ENCODE measurements at regions not wholly inside any gene's neighbourhood (a gene's known extent, or its start where the extent isn't known, plus 50 kb on each side); places are given as distances from the start of the nearest gene placed in this dataset.
"Not testable (repeated sequence)": the region's sequence is repeated elsewhere in the genome, so short reads cannot be mapped to it uniquely, and the experiment has no call there.

- H3K4me2 ChIP-seq, result no peak overlapping the region
- no peaks in the 10 kb centered on the region for H3K4me1 ChIP-seq
- H3K9me3 ChIP-seq (replicated peaks in 1 of 11), result peaks cover 0 to 7% (median 0%) of the 10 kb centered on the region in 11 experiments; a peak in 1 of 22 replicates
- no peaks in the 10 kb centered on the region for H4K20me1 ChIP-seq
- no peak overlapping the region for H3K9ac ChIP-seq
- no peak overlapping the region for H3K27ac ChIP-seq
- no peak for TF ChIP-seq Cebpa-rat (IDR thresholded peaks at IDR 0.05)
- no peaks in the 10 kb centered on the region for H3K27me3 ChIP-seq
- H3K36me3 ChIP-seq, result no peaks in the 10 kb centered on the region
- H3K4me3 ChIP-seq, result no peak overlapping the region
Observed at GRCh38 chr6:164741938-164742451, 567.4 kb downstream of the C6orf118 start.

DNA sequence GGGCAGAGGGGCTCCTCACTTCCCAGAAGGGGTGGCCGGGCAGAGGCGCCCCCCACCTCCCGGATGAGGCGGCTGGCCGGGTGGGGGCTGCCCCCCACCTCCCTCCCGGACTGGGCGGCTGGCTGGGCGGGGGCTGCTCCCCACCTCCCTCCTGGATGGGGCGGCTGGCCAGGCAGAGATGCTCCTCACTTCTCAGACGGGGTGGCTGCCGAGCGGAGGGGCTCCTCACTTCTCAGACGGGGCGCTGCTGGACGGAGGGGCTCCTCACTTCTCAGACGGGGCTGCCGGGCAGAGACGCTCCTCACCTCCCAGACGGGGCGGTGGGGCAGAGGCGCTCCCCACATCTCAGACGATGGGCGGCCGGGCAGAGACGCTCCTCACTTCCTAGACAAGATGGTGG, 573.3 kb downstream of the C6orf118 start:
- not testable (repeated sequence) for H4K20me1 ChIP-seq, H3K9ac ChIP-seq, H3K4me3 ChIP-seq, H3K4me1 ChIP-seq, H3K27me3 ChIP-seq, H3K27ac ChIP-seq, H3K36me3 ChIP-seq, H3K4me2 ChIP-seq
- H3K9me3 ChIP-seq (replicated peaks in 1 of 11), result peaks cover 0 to 16% (median 9%) of the 10 kb centered on the region in 11 experiments; a peak in 14 of 22 replicates

GRCh38 chr6:164731539-164731938, 577.9 kb downstream of the C6orf118 start:
- H3K36me3 ChIP-seq, result no peaks in the 10 kb centered on the region
- H3K4me3 ChIP-seq, result no peak overlapping the region
- no peak overlapping the region for H3K27ac ChIP-seq
- TF ChIP-seq Cebpa-rat (IDR thresholded peaks at IDR 0.05), result no peak
- H3K27me3 ChIP-seq, result no peaks in the 10 kb centered on the region
- H4K20me1 ChIP-seq, result no peaks in the 10 kb centered on the region
- H3K4me2 ChIP-seq, result no peak overlapping the region
- H3K9ac ChIP-seq, result no peak overlapping the region
- no peaks in the 10 kb centered on the region for H3K4me1 ChIP-seq
- peaks cover 0 to 12% (median 7%) of the 10 kb centered on the region in 11 experiments; a peak in 13 of 22 replicates for H3K9me3 ChIP-seq (replicated peaks in 1 of 11)

DNA sequence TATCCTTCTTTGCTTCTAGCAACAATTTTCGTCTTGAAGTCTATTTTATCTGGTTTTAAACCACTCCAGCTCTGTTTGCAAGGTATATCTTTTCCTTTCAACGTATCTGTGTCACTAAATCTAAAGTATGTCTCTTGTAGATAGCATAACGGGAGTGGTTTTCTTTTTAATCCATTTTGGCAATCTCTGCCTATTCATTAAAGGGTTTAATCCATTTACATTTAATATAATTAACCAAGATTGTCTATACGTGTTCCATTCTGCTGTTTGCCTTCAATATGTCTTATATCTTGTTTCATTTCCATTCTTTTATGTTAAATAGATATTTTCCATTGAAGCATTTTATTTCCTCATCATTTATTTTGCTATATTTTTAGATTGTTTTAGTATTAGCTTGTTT, 587.9 kb downstream of the C6orf118 start:
- H3K36me3 ChIP-seq, result no peaks in the 10 kb centered on the region
- H3K9ac ChIP-seq, result no peak overlapping the region
- no peak overlapping the region for H3K27ac ChIP-seq
- H4K20me1 ChIP-seq, result no peaks in the 10 kb centered on the region
- H3K4me2 ChIP-seq, result no peak overlapping the region
- peaks cover 13 to 20% (median 16%) of the 10 kb centered on the region in 11 experiments; a peak in 18 of 22 replicates for H3K9me3 ChIP-seq (replicated peaks in 1 of 11)
- H3K27me3 ChIP-seq, result no peaks in the 10 kb centered on the region
- no peak overlapping the region for H3K4me3 ChIP-seq
- H3K4me1 ChIP-seq, result no peaks in the 10 kb centered on the region
- no peak for TF ChIP-seq Cebpa-rat (IDR thresholded peaks at IDR 0.05)

DNA sequence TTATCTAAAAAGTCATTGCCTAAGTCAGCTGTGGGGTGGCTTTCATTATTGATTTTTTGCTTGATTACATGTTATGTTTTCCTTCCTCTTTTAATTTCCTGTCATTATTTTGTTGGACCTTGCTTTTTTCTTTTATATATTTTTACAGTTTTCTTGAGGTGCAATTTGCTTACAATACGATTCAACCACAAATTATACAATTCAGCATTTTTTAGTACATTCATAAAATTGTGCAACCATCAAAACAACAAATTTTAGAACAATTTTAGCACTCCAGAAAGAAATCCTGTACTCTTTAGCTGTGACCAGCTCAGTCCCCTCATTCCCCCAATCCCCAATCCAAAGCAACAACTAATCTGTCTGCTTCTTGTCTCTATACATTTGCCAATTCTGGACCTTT, 608.9 kb downstream of the C6orf118 start:
- H4K20me1 ChIP-seq, result no peaks in the 10 kb centered on the region
- H3K27me3 ChIP-seq, result no peaks in the 10 kb centered on the region
- no peak overlapping the region for H3K27ac ChIP-seq
- H3K9me3 ChIP-seq (replicated peaks in 1 of 11), result no peaks in the 10 kb centered on the region
- TF ChIP-seq Cebpa-rat (IDR thresholded peaks at IDR 0.05), result no peak
- H3K36me3 ChIP-seq, result no peaks in the 10 kb centered on the region
- H3K4me1 ChIP-seq, result peaks cover 7 to 19% (median 10%) of the 10 kb centered on the region in 10 experiments; a peak in 19 of 20 replicates
- no peak overlapping the region for H3K9ac ChIP-seq
- H3K4me2 ChIP-seq, result peak overlapping the region in 1 of 11 experiments; percentile 41; a peak in 3 of 22 replicates
- no peak overlapping the region for H3K4me3 ChIP-seq

GRCh38 chr6:164695896-164696295, 613.5 kb downstream of the C6orf118 start:
- peaks cover 7 to 30% (median 12%) of the 10 kb centered on the region in 10 experiments; a peak in 19 of 20 replicates for H3K4me1 ChIP-seq
- H3K27me3 ChIP-seq, result no peaks in the 10 kb centered on the region
- H3K4me3 ChIP-seq, result no peak overlapping the region; a peak in 1 of 20 replicates
- H3K4me2 ChIP-seq, result peak overlapping the region; percentile 21 to 69 (median 46); a peak in 21 of 22 replicates
- H4K20me1 ChIP-seq, result no peaks in the 10 kb centered on the region
- H3K27ac ChIP-seq, result 0 out of 22 replicates have a peak overlapping the region, but pooled peaks of 2 of the 11 experiments have one; percentile 17 to 18
- no peaks in the 10 kb centered on the region for H3K36me3 ChIP-seq
- H3K9ac ChIP-seq, result no peak overlapping the region
- TF ChIP-seq Cebpa-rat (IDR thresholded peaks at IDR 0.05), result no peak
- H3K9me3 ChIP-seq (replicated peaks in 1 of 11), result no peaks in the 10 kb centered on the region

- Histone ChIP-seq H3K4me1 (peaks cover 7 to 24% (median 12%) of the 10 kb centered on the region in 10 experiments; a peak in 19 of 20 replicates), H3K4me2 (no peak overlapping the region), H4K20me1 (no peaks in the 10 kb centered on the region), H3K4me3 (no peak overlapping the region), H3K27me3 (no peaks in the 10 kb centered on the region), H3K9ac (no peak overlapping the region), H3K27ac (no peak overlapping the region), H3K36me3 (no peaks in the 10 kb centered on the region), H3K9me3 (replicated peaks in 1 of 11) (no peaks in the 10 kb centered on the region)
- TF ChIP-seq Cebpa-rat (IDR thresholded peaks at IDR 0.05), result no peak
Observed at GRCh38 chr6:164694386-164694785, 615.0 kb downstream of the C6orf118 start.

DNA sequence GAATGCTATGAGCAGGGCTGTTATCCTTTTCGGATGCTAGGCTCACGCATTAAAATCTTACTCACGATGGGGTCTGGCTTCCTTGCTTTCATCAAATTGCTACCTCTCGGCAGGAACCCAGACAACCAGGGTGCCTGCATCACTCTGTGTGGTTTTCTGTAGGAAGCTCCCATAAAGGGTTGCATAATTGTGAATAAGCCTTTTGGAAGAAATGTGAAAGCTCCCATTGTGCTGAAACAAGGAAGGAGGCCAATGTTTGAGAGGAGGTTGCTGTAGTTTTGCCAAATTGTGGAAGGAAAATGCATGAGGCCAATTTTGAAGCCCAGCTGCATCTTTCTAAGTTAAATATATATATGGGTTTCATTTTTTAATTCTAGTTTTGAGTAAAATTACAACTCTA, 615.5 kb downstream of the C6orf118 start:
- peaks cover 7 to 24% (median 12%) of the 10 kb centered on the region in 10 experiments; a peak in 19 of 20 replicates for H3K4me1 ChIP-seq
- no peaks in the 10 kb centered on the region for H3K27me3 ChIP-seq
- no peaks in the 10 kb centered on the region for H4K20me1 ChIP-seq
- H3K9me3 ChIP-seq (replicated peaks in 1 of 11), result no peaks in the 10 kb centered on the region
- no peak overlapping the region for H3K4me3 ChIP-seq
- no peaks in the 10 kb centered on the region for H3K36me3 ChIP-seq
- H3K27ac ChIP-seq, result no peak overlapping the region
- H3K9ac ChIP-seq, result no peak overlapping the region
- no peak overlapping the region for H3K4me2 ChIP-seq
- TF ChIP-seq Cebpa-rat (IDR thresholded peaks at IDR 0.05), result no peak

DNA sequence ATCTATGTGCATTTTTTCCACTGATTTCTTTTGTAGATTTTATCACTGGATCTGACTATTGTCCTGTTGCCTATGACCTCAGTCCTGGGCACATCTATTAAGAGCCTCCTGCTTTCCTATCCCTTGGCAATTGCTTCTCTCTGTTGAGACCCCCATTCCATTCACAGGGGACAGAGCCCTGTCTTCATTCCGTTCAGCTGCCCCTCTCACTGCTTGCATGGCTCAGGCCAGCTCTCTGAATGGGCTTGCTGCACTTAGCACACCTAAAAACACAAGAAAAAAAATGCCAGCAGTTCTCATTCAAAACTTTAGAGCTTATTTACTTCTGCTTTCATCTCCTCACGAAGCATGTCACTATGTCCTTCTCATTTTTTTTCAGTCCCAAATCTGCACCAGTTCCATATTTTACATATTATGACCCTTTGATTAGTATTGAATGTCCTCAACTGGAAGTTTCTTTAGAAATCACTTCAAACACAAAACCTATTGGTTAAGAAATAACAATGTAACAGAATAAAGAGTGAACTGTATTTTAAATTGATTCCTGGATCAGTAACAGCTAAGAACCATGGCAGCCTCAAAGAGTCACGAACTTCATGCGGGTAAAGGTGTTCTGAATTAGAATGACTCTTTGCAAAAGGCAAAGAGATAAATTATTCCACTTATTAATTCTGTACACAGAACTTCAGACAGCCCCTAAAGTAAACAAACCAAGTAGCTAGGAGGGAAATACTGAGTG, 616.5 kb downstream of the C6orf118 start:
- no peaks in the 10 kb centered on the region for H3K36me3 ChIP-seq
- H3K4me3 ChIP-seq, result no peak overlapping the region
- peaks cover 7 to 24% (median 12%) of the 10 kb centered on the region in 10 experiments; a peak in 19 of 20 replicates for H3K4me1 ChIP-seq
- H3K27me3 ChIP-seq, result no peaks in the 10 kb centered on the region
- no peaks in the 10 kb centered on the region for H3K9me3 ChIP-seq (replicated peaks in 1 of 11)
- TF ChIP-seq Cebpa-rat (IDR thresholded peaks at IDR 0.05), result no peak
- H4K20me1 ChIP-seq, result no peaks in the 10 kb centered on the region
- H3K4me2 ChIP-seq, result peak overlapping the region in 2 of 11 experiments; percentile 28 to 44; a peak in 2 of 22 replicates
- no peak overlapping the region for H3K9ac ChIP-seq
- no peak overlapping the region for H3K27ac ChIP-seq

All from BLaER1 treated with 17β-estradiol and CSF1 and Interleukin-3, amounts not matched to agents 10 nM and 100 nM (cell line).